CD4-positive, alpha-beta T cell (primary cell): ENCODE measurements at regions not wholly inside any gene's neighbourhood (a gene's known extent, or its start where the extent isn't known, plus 50 kb on each side); places are given as distances from the start of the nearest gene placed in this dataset.

Source experiments
- ATAC-seq: fragments of 200-7000 bp; cut with Tn5 transposase; one replicate; pipeline ENCODE4 v1.10.0; 2022; ENCODE audit warnings: mild to moderate bottlenecking; ENCODE audit not compliant: poor library complexity
- CTCF ChIA-PET: fragments of 350-600 bp; sonication (Branson Sonifier 250); formaldehyde crosslinking; loops from one replicate; lab custom pipeline; 2021; ENCODE audit warnings: antibody characterized with exemption, inconsistent platforms; lab: Charles Lee
- POLR2A ChIA-PET: fragments of 350-600 bp; sonication (Branson Sonifier 250); formaldehyde crosslinking; loops from one replicate; lab custom pipeline; 2021; ENCODE audit warnings: antibody characterized with exemption, inconsistent platforms; lab: Charles Lee
- DNase-seq, 14 experiments: peaks; one replicate each; pipeline ENCODE4 v3.0.0-alpha.2; 2013 to 2020; ENCODE audit warnings: mixed read lengths in 2 of 14
- H3K27ac ChIP-seq, 2 donors: one replicate each; pipeline versions ENCODE4 v1.5.1 to v1.7.0; 2013; ENCODE audit warnings: low read length in 2 of 2, low read depth in 1 of 2, mild to moderate bottlenecking in 1 of 2
- H3K27me3 ChIP-seq, 2 experiments: 1 replicate in 1 of 2; 2 replicates in 1 of 2; pipeline versions ENCODE4 v1.6.1 to v1.7.0; 2013; ENCODE audit warnings: low read length in 2 of 2, control low read depth in 1 of 2, mild to moderate bottlenecking in 1 of 2, moderate library complexity in 1 of 2; ENCODE audit not compliant: insufficient read depth in 2 of 2, control insufficient read depth in 1 of 2
- H3K36me3 ChIP-seq: one replicate; pipeline ENCODE4 v1.6.1; 2013; ENCODE audit warnings: low read length, control low read depth; ENCODE audit not compliant: insufficient read depth
- H3K4me1 ChIP-seq: one replicate; pipeline ENCODE4 v1.6.1; 2013; ENCODE audit warnings: low read length, control low read depth; ENCODE audit not compliant: insufficient read depth
- H3K4me3 ChIP-seq: one replicate; pipeline ENCODE4 v1.5.1; 2013; ENCODE audit warnings: mild to moderate bottlenecking, low read length, moderate library complexity
- H3K9me3 ChIP-seq, 2 experiments: 1 replicate in 1 of 2; 2 replicates in 1 of 2; pipeline versions ENCODE4 v1.6.1 to v1.7.0; 2013; ENCODE audit warnings: low read length in 2 of 2, mild to moderate bottlenecking in 2 of 2, control low read depth in 1 of 2, moderate library complexity in 1 of 2; ENCODE audit not compliant: control insufficient read depth in 1 of 2, insufficient read depth in 1 of 2
- H3K27ac Mint-ChIP-seq: one replicate; pipeline ENCODE4 v1.8.0; 2020; ENCODE audit warnings: mixed read lengths
- H3K27me3 Mint-ChIP-seq: one replicate; pipeline ENCODE4 v1.8.0; 2021; ENCODE audit warnings: mixed read lengths
- H3K36me3 Mint-ChIP-seq: one replicate; pipeline ENCODE4 v1.8.0; 2021; ENCODE audit warnings: low read depth, mixed read lengths
- H3K4me1 Mint-ChIP-seq: one replicate; pipeline ENCODE4 v1.8.0; 2021; ENCODE audit warnings: low read depth, mixed read lengths
- H3K4me3 Mint-ChIP-seq: one replicate; pipeline ENCODE4 v1.8.0; 2020; ENCODE audit warnings: mild to moderate bottlenecking, mixed read lengths
- H3K9me3 Mint-ChIP-seq: one replicate; pipeline ENCODE4 v1.8.0; 2020; ENCODE audit warnings: mixed read lengths
- intact Hi-C, 2 experiments: fragments of 100-400 bp; cut with DNase I in 1 of 2; cut with micrococcal nuclease in 1 of 2; formaldehyde crosslinking; loops; one replicate each; pipeline versions ENCODE4 v1.15.1 to v1.9.0; 2023 to 2025; cut with DNase I, micrococcal nuclease
- TF ChIP-seq, protein P1 (sequence below): fragments of 200-600 bp; IDR thresholded peaks from one replicate; pipeline ENCODE4 v1.8.0; 2022; ENCODE audit warnings: antibody characterized with exemption, mild to moderate bottlenecking

GRCh38 chr1:194033646-194034045 is 847.2 kb upstream of the B3GALT2 start:
- no peak overlapping the region for H3K27ac ChIP-seq
- Mint-ChIP-seq H3K27me3 (no peaks in the 10 kb centered on the region), H3K4me3 (no peak overlapping the region), H3K27ac (no peak overlapping the region), H3K9me3 (peaks cover 8% of the 10 kb centered on the region), H3K36me3 (peaks cover 8% of the 10 kb centered on the region), H3K4me1 (peaks cover under 1% of the 10 kb centered on the region)
- ATAC-seq: no peak
- H3K4me3 ChIP-seq: no peak overlapping the region
- no peaks in the 10 kb centered on the region for H3K4me1 ChIP-seq
- peaks cover 11 to 12% of the 10 kb centered on the region in 2 experiments for H3K9me3 ChIP-seq
- no peaks in the 10 kb centered on the region for H3K36me3 ChIP-seq
- no peak for DNase-seq
- ChIA-PET CTCF (no interaction called here), POLR2A (no interaction called here)
- TF ChIP-seq, protein P1, sequence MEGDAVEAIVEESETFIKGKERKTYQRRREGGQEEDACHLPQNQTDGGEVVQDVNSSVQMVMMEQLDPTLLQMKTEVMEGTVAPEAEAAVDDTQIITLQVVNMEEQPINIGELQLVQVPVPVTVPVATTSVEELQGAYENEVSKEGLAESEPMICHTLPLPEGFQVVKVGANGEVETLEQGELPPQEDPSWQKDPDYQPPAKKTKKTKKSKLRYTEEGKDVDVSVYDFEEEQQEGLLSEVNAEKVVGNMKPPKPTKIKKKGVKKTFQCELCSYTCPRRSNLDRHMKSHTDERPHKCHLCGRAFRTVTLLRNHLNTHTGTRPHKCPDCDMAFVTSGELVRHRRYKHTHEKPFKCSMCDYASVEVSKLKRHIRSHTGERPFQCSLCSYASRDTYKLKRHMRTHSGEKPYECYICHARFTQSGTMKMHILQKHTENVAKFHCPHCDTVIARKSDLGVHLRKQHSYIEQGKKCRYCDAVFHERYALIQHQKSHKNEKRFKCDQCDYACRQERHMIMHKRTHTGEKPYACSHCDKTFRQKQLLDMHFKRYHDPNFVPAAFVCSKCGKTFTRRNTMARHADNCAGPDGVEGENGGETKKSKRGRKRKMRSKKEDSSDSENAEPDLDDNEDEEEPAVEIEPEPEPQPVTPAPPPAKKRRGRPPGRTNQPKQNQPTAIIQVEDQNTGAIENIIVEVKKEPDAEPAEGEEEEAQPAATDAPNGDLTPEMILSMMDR: no peak
- intact Hi-C loops: no loop called here
- H3K27me3 ChIP-seq: no peaks in the 10 kb centered on the region

- POLR2A ChIA-PET: no interaction called here
- CTCF ChIA-PET: no interaction called here
- no peaks in the 10 kb centered on the region for H3K4me1 ChIP-seq
- H3K36me3 ChIP-seq: no peaks in the 10 kb centered on the region
- H3K27ac ChIP-seq: no peak overlapping the region
- Mint-ChIP-seq H3K4me1 (peaks cover 5% of the 10 kb centered on the region), H3K4me3 (no peak overlapping the region), H3K27ac (no peak overlapping the region), H3K27me3 (no peaks in the 10 kb centered on the region), H3K9me3 (peaks cover under 1% of the 10 kb centered on the region), H3K36me3 (no peaks in the 10 kb centered on the region)
- DNase-seq: no peak
- no peak for ATAC-seq
- intact Hi-C loops: no loop called here
- H3K9me3 ChIP-seq: peaks cover 0 to 2% of the 10 kb centered on the region in 2 experiments
- H3K4me3 ChIP-seq: no peak overlapping the region
- TF ChIP-seq, protein P1: no peak
- no peaks in the 10 kb centered on the region for H3K27me3 ChIP-seq
These were observed 841.6 kb upstream of the B3GALT2 start for GRCh38 chr1:194028002-194028401.

DNA sequence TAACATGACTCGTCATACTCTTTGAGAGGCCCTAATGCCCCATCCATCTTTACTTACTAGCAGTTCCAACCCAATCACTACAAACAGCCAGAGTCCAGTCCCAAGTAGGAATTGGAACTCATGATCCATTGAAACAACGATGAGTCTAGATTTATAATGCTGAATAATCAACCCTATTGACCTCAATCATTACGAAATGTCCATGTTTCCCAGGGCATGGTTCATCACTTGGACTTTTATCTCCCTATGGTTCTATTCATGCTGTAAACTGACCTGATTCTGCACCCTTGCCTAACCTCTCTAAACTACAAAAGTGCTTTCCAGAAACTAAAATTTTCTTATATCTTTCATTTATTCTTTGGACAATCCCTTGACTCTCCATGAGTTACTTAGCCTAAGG is 840.0 kb upstream of the B3GALT2 start:
- ChIA-PET POLR2A (no interaction called here), CTCF (no interaction called here)
- no peaks in the 10 kb centered on the region for H3K27me3 ChIP-seq
- TF ChIP-seq, protein P1: no peak
- DNase-seq: no peak
- no peaks in the 10 kb centered on the region for H3K9me3 ChIP-seq
- H3K4me1 ChIP-seq: no peaks in the 10 kb centered on the region
- no peak overlapping the region for H3K4me3 ChIP-seq
- no peaks in the 10 kb centered on the region for H3K27me3 Mint-ChIP-seq
- H3K4me3 Mint-ChIP-seq: no peak overlapping the region
- intact Hi-C loops: no loop called here
- peaks cover 5% of the 10 kb centered on the region for H3K4me1 Mint-ChIP-seq
- ATAC-seq: no peak
- no peaks in the 10 kb centered on the region for H3K36me3 Mint-ChIP-seq
- H3K27ac ChIP-seq: no peak overlapping the region
- H3K36me3 ChIP-seq: no peaks in the 10 kb centered on the region
- H3K9me3 Mint-ChIP-seq: peaks cover 2% of the 10 kb centered on the region
- no peak overlapping the region for H3K27ac Mint-ChIP-seq
